ENCODE measurements at regions not wholly inside any gene's neighbourhood (a gene's known extent, or its start where the extent isn't known, plus 50 kb on each side); places are given as distances from the start of the nearest gene placed in this dataset.

DNA sequence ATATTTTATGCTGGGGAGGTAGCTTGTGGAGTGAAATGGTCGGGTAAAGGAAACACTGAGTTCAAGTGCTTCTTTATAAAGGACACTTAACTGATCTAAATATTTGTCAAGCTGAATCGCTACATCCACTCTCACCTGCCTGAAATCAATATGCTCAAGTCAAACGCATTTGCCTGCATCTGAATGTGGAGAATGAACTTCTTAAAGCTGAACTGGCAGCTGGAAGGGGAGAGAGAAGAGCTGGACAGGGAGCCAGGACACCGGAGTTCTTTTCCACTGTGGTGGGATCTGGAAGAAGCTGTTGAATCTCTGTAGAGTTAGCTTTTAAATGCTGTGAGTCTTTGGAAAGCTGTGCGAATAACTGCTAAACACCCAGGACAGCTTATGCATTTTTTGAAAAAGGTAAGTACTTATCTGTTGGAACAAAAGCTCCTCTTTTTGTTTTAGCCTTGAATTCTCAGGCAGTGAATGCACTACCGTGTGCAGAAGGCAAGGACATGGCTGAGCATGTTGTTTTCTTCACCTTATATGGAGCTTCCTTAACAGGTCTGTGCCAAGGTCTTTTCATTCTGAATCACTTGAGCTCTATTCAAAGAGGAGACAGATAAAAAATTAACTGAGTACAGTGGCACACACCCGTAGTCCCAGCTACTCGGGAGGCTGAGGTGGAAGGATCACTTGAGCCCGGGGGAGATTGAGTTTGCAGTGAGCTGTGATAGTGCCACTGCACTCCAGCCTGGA, 74.2 kb upstream of the KLF7 start:
- no peak for TF ChIP-seq SMC3 (conservative IDR thresholded peaks at IDR 0.05; ENCODE audit: poor library complexity)
- TF ChIP-seq POLR2AphosphoS5 (IDR thresholded peaks at IDR 0.05) = no peak
- TF ChIP-seq, protein P1, sequence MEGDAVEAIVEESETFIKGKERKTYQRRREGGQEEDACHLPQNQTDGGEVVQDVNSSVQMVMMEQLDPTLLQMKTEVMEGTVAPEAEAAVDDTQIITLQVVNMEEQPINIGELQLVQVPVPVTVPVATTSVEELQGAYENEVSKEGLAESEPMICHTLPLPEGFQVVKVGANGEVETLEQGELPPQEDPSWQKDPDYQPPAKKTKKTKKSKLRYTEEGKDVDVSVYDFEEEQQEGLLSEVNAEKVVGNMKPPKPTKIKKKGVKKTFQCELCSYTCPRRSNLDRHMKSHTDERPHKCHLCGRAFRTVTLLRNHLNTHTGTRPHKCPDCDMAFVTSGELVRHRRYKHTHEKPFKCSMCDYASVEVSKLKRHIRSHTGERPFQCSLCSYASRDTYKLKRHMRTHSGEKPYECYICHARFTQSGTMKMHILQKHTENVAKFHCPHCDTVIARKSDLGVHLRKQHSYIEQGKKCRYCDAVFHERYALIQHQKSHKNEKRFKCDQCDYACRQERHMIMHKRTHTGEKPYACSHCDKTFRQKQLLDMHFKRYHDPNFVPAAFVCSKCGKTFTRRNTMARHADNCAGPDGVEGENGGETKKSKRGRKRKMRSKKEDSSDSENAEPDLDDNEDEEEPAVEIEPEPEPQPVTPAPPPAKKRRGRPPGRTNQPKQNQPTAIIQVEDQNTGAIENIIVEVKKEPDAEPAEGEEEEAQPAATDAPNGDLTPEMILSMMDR (IDR thresholded peaks at IDR 0.05; ENCODE audit: poor library complexity, severe bottlenecking) = no peak
- TF ChIP-seq, protein P2, sequence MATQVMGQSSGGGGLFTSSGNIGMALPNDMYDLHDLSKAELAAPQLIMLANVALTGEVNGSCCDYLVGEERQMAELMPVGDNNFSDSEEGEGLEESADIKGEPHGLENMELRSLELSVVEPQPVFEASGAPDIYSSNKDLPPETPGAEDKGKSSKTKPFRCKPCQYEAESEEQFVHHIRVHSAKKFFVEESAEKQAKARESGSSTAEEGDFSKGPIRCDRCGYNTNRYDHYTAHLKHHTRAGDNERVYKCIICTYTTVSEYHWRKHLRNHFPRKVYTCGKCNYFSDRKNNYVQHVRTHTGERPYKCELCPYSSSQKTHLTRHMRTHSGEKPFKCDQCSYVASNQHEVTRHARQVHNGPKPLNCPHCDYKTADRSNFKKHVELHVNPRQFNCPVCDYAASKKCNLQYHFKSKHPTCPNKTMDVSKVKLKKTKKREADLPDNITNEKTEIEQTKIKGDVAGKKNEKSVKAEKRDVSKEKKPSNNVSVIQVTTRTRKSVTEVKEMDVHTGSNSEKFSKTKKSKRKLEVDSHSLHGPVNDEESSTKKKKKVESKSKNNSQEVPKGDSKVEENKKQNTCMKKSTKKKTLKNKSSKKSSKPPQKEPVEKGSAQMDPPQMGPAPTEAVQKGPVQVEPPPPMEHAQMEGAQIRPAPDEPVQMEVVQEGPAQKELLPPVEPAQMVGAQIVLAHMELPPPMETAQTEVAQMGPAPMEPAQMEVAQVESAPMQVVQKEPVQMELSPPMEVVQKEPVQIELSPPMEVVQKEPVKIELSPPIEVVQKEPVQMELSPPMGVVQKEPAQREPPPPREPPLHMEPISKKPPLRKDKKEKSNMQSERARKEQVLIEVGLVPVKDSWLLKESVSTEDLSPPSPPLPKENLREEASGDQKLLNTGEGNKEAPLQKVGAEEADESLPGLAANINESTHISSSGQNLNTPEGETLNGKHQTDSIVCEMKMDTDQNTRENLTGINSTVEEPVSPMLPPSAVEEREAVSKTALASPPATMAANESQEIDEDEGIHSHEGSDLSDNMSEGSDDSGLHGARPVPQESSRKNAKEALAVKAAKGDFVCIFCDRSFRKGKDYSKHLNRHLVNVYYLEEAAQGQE (IDR thresholded peaks at IDR 0.05; ENCODE audit: borderline replicate concordance) = no peak
- no peak for TF ChIP-seq EZH2 (IDR thresholded peaks at IDR 0.05; ENCODE audit: borderline replicate concordance, insufficient read depth, low read length, poor library complexity, severe bottlenecking)
- no peak for TF ChIP-seq MXI1 (conservative IDR thresholded peaks at IDR 0.05; ENCODE audit: poor library complexity, severe bottlenecking)
- TF ChIP-seq RAD21 (conservative IDR thresholded peaks at IDR 0.05) = no peak
- TF ChIP-seq TAF1 (IDR thresholded peaks at IDR 0.05; ENCODE audit: low read depth) = no peak
- TF ChIP-seq EP300 (conservative IDR thresholded peaks at IDR 0.05; ENCODE audit: poor library complexity, severe bottlenecking) = no peak
- no peak overlapping the region for H3K4me3 ChIP-seq (ENCODE audit: low read length)
- H3K9me3 ChIP-seq (ENCODE audit: low read length) = no peaks in the 10 kb centered on the region
- no peaks in the 10 kb centered on the region for H3F3A ChIP-seq (ENCODE audit: insufficient read depth, low read length, poor library complexity, severe bottlenecking)
- H2AFZ ChIP-seq (ENCODE audit: low read depth, low read length) = no peak overlapping the region
- H3K4me2 ChIP-seq (ENCODE audit: low read length) = no peak overlapping the region
- H3K36me3 ChIP-seq (ENCODE audit: insufficient read depth, low read length) = no peaks in the 10 kb centered on the region
- no peaks in the 10 kb centered on the region for H3K9me2 ChIP-seq (ENCODE audit: insufficient read depth, low read length)
- no peaks in the 10 kb centered on the region for H3K27me3 ChIP-seq (ENCODE audit: insufficient read depth, low read depth, low read length)
- H4K20me1 ChIP-seq (ENCODE audit: insufficient read depth) = no peaks in the 10 kb centered on the region
- H3K79me2 ChIP-seq (replicated peaks; ENCODE audit: insufficient read depth, low read length) = no peaks in the 10 kb centered on the region
- H3K9ac ChIP-seq (ENCODE audit: low read length) = no peak overlapping the region
- no peak overlapping the region for H3K27ac ChIP-seq (ENCODE audit: low read length)

DNA sequence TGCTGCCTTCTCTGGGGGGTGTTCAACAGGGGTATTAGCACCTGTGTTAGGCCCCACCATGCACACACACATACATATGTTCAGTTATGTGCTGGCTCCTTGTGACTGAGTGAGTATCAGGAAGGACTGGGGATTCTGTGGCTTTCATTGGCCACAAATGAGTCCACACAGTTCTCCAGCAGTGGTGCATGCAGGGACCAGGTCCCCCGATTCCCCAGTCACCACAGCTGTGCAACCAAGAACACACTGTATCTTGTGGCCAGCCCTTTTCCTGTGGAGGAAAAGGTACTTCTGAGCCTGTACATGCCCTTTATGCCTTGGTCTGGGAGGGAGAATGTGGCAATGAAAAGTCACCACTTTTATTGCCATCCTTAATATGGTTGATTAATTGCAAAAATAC, 74.9 kb upstream of the KLF7 start:
- Histone ChIP-seq H3K9ac (ENCODE audit: low read length) (no peak overlapping the region), H3K9me3 (ENCODE audit: low read length) (no peaks in the 10 kb centered on the region), H3K4me3 (ENCODE audit: low read length) (no peak overlapping the region), H3K36me3 (ENCODE audit: insufficient read depth, low read length) (no peaks in the 10 kb centered on the region), H3K9me2 (ENCODE audit: insufficient read depth, low read length) (no peaks in the 10 kb centered on the region), H3K4me2 (ENCODE audit: low read length) (no peak overlapping the region), H3K27ac (ENCODE audit: low read length) (no peak overlapping the region), H3F3A (ENCODE audit: insufficient read depth, low read length, poor library complexity, severe bottlenecking) (no peaks in the 10 kb centered on the region), H4K20me1 (ENCODE audit: insufficient read depth) (no peaks in the 10 kb centered on the region), H3K79me2 (replicated peaks; ENCODE audit: insufficient read depth, low read length) (no peaks in the 10 kb centered on the region), H3K27me3 (ENCODE audit: insufficient read depth, low read depth, low read length) (no peaks in the 10 kb centered on the region), H2AFZ (ENCODE audit: low read depth, low read length) (no peak overlapping the region)
- TF ChIP-seq POLR2AphosphoS5 (IDR thresholded peaks at IDR 0.05) (no peak), EP300 (conservative IDR thresholded peaks at IDR 0.05; ENCODE audit: poor library complexity, severe bottlenecking) (no peak)
- TF ChIP-seq, protein P2 (IDR thresholded peaks at IDR 0.05; ENCODE audit: borderline replicate concordance) = no peak
